GM21723 (cell line): ENCODE measurements at regions not wholly inside any gene's neighbourhood (a gene's known extent, or its start where the extent isn't known, plus 50 kb on each side); places are given as distances from the start of the nearest gene placed in this dataset.
"Not testable (repeated sequence)": the region's sequence is repeated elsewhere in the genome, so short reads cannot be mapped to it uniquely, and the experiment has no call there.

Experiments used
- ATAC-seq: cut with Tn5 transposase; IDR thresholded peaks from one replicate; pipeline ENCODE4 v1.9.1; 2021; ENCODE audit warnings: mild to moderate bottlenecking, moderate library complexity; ENCODE audit not compliant: unreplicated experiment

DNA sequence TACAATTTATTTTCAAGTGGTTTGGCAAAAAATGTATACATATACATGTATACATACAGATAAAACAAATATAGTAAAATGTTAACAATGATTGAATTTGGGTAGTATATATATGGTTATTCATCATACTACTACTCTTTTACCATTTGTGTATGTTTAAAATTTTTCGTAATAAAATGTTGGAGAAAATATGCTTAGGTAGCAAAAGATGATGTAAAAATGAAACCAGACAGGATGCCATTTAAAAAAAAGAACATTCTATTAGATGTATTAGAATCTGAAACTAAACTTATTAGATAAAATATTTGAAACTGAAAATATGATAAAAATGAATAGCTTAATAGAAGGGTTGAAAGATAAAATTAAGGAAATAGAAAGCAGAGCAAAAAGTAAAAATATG, 144.9 kb upstream of the FER start:
- no peak for ATAC-seq

DNA sequence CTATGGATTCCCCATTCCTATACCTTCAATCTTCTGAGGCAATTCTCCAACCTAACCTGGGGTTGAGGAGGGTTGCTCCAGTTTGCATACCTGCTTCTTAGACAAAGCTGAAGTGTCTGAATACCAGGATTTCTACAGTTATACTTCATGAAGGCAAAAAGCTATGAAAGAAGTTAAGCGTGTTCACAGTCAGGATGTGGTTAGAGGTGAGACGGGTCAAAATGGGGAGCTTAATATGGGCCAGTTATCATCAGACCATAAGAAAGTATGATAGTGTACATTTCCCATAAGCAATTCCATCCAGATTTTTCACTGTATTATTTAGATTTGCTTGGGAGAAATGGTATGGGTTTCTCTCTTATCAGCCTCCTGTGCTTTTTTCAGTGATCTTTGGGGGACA, 156.9 kb upstream of the FER start:
- ATAC-seq: no peak

DNA sequence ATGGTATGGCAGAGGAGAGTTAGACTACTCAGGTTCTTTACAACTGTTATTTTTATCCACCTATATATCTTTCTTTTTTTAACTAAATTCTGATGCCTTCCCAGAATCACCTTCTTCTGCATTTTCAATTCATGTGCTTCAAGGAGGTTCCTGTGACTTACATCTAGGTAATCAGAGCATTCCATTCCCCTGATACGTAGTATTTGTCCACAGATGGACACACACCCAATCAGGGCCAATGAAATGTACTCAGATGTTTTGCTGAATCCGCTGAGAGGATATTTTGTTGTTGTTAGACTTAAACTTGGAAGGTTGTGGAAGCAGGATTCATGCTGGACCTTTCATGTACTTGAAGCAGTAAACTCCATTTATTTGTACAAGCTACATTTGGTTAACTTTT, 159.4 kb upstream of the FER start:
- no peak for ATAC-seq

DNA sequence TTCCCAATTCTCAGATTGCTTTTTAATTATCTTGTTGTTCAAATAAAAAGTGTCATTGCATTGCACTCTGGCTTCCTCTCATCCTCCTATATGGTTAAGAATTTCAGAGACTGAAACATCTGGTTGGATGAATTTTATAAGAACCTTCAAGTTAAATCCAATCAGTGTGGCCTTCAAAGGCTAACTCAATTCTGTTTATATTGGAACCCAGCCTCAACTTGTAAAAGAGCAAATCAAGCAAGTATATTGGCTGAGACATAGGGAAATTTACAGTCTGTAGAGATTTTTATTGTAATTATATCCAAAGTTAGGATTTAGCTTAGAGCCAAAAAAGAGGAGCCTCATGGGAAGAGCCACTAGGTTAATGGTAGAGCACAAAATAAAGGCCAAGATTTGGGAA, 159.9 kb upstream of the FER start:
- no peak for ATAC-seq

DNA sequence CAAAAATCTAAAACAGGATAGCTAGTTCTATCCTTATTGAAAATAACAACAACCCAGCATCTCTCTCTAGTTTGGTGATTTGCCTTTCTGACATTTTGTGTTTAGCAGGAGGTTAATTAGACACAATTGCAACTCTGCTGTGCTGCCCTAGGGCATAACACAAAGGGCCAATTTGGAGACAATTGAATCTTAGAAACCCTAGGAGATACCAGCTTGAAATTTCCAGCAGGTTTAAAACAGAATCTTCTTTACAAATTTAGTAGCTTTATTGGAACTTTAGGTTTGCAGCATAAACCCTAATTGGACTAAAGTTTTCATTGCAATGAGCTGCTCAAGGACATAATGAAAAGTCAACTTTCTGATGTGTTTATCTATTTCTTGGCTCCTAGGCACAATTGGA, 166.7 kb upstream of the FER start:
- no peak for ATAC-seq

DNA sequence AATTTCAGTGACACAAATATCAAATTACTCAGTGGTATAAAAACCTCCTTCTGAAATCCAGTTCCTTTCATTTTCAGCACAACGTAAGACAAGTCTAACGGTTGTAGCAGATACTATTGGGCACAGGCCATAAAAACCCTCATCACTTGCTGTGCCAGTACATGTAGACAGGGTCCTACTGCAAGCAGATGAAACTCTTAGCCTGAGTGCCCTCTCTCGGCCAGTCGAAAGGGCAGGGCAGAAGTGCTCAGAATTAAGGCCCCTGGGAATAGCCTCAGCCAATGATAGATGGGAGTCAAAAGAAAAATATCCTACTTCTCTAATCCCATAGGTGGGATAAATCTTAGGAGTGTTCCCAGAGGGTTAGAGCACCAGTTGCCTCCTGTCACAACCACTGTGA, 168.5 kb upstream of the FER start:
- no peak for ATAC-seq

DNA sequence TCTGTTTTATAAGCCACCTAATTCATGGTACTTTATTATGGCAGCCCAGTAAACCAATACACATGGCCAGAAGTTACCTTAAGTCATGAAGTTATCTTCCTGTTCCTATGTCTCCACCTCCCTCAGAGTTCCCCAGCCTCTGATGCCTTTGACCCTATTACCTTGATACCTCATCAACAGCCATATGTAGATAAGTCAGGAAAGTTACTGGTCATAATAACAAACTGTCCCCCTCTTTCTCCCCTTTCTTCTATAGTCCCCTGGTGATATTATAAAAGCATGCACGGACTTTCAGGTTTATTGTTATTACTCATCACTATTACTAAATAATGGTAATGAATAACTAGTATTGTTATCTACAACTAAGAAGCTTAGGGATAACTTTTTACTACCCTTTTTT, 168.9 kb upstream of the FER start:
- no peak for ATAC-seq

DNA sequence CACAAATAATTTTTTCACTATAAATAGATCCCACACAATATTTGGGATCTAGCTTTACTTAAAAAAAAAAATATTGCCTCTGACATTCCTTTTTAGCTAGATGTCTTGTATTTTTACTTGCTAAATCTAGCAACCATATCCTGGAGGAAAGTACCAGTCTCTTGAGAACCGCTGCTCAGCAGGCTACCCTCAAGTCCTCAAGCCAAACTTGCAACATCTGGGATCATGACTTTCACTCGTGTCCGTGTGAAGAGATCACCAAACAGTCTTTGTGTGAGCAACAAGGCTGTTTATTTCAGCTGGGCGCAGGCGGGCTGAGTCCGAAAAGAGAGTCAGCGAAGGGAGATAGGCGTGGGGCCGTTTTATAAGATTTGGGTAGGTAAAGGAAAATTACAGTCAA, 180.3 kb upstream of the FER start:
- ATAC-seq: no peak

DNA sequence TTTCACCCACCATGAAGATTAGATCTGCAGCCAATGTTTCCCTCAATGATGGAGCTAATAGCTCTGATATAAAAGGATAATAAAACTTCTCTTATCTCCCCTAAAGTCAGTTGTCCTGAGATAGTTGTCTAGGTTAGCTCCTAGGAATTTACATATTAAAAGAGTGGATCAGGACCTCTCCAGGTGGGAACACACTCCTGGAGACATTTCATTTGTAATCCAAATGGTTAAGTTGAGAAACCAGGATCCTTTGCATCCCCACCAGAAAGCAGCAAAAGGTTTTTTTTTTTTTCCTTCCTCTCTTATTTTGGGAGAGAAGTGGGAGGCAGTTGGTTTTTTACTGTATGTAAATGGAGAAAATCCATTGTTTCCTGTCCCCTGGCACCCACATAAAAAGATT, 182.5 kb upstream of the FBXL17 start:
- ATAC-seq: no peak

DNA sequence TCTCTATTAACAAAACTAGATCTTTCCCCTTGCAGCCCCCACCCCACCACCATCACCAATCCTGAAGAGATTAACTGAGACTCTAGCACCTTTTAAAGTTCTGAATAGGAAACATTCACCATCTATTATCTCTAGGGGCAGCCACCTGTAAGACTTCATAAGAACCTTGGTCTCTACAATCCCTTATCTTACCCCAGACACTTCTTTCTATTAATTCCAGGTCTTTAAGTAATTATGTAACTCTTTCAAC, 180.2 kb upstream of the FBXL17 start:
- no peak for ATAC-seq

DNA sequence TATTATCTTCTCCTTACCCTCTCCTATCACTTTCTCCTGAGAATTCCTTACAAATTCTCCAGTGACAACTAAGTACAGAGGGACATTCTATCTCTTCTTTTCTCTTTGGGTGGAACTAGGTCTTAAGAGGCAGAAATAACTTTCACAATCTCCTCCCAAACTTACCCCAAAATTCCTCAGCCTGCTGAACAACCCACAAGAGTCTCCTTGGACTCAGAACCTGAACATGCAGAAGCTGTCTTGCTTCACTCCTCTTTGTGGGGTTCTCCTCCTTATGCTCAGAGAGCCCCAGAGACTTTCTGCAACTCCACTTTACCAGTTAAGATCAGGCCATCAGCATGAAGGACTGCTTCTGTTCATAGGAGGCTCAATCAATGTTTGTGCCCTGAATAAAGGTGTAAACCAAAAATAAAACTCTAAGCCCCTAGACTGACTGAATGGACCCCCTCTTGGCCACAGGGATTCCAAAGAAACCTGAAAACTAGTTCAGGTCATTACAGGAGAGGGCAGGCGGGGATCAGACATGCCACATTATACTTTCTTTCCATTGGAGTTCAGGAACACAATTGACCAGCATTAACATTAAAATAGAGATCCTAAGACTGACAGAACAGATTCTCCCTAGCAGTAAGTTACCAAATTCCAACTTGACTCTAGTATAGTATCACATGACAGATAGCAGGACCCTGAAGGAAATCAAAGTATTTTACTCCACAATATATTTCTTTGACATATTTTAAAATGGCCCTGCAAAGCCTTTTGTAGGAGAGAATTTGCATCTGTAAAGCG, 179.7 kb upstream of the FBXL17 start:
- ATAC-seq: no peak

DNA sequence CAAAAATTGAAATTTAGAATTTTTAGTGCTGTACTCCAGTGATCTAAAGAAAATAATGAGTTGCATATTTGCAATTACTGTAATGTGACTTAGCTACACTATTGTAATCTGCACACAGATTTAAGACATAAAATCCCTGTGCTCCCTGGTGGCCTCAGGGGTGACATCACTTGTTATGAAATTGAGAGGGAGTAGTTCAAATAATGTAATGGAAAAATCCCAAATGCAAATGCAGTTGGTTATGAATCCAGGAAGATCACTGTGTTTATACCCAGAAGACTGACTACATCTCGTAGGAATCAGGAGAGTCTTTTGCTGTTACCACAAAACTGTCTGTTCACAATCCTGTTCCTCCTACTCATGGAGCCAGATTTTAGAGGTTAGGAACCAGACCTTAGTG, 178.7 kb upstream of the FBXL17 start:
- ATAC-seq: no peak

DNA sequence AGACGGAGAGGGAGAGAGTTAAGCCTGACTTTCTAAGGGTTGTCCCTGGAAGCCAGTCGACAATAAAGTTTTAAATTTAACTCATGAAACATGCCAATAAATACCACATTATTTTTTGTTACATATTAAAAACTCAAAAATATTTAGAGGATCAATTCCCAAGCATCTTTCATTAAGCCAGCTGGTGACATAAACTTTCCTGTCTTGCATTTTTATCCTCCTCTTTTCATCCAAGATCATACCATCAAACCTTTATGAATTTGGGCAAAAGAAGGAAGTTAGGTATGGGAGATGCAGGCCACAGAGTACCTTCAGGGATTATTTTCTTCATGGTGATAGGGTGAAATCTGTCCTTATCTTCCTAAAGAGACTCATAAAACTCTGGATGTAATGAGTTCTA, 178.3 kb upstream of the FBXL17 start:
- no peak for ATAC-seq

DNA sequence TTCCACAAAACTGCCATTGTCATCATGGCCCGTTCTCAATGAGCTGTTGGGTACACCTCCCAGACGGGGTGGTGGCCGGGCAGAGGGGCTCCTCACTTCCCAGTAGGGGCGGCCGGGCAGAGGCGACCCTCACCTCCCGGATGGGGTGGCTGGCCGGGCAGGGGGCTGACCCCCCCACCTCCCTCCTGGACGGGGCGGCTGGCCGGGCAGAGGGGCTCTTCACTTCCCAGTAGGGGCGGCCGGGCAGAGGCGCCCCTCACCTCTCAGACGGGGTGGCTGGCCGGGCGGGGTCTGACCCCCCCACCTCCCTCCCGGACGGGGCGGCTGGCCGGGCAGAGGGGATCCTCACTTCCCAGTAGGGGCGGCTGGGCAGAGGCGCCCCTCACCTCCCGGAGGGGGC, 176.9 kb upstream of the FBXL17 start:
- not testable (repeated sequence) for ATAC-seq

DNA sequence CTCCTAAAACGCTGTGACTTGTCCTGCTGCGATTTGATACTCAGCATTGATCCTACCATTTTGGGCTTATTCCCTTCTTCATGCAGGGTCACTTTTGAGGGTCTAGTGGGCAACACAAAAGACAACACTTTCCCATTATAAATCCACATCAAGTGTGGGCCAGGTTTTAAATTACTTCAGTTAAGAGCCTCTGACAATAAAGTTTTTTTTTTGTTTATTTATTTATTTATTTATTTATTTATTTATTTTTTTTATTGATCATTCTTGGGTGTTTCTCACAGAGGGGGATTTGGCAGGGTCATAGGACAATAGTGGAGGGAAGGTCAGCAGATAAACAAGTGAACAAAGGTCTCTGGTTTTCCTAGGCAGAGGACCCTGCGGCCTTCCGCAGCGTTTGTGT, 176.2 kb upstream of the FBXL17 start:
- not testable (repeated sequence) for ATAC-seq

DNA sequence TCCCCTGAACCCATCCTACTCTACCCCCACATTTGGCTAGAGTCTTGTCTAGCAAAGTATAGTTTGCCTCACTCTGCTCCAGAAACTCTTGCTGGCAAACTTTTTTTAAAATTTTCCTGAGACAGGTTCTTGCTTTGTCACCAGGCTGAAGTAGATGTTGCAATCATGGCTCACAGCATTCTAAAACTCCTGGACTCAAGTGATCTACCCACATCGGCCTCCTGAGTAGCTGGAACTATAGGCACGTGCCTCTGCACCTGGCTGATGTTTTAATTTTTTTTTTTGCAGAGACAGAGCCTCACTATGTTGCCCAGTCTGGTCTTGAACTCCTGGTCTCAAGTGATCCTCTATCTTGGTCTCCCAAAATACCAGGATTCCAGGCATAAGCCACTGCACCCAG, 175.8 kb upstream of the FBXL17 start:
- ATAC-seq: no peak

DNA sequence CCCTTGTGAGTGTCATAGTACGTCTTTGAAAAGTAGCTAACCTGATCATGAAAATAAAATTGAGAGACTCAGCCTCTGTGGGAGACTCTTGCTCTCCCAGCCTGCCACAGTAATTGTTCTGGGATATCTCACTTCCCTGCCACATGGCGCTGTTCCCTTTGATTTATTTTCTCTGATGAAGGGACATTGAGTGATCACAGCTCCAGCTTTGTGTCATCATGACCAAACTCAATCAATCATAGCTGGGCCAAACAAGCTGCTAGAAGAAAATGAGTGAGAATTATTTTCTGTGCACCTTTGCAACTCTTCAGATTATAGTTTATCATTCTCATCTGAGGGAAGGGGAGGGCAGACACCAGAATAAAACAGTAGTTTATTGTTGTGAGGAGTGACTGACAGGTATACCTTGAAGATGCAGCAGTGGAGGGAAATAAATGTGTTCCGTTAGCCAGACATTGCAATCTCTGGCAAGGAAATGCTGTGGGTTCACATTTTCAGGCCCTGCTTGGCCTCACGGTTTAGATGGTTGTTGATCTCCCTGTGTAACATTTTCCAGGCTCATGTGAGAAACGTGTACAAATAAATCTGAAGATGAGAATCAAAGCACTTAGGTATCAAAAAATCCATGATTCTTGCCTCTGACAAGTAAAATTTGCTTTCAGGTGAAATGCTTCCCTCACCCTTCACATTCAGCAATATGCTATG, 174.7 kb upstream of the FBXL17 start:
- no peak for ATAC-seq

DNA sequence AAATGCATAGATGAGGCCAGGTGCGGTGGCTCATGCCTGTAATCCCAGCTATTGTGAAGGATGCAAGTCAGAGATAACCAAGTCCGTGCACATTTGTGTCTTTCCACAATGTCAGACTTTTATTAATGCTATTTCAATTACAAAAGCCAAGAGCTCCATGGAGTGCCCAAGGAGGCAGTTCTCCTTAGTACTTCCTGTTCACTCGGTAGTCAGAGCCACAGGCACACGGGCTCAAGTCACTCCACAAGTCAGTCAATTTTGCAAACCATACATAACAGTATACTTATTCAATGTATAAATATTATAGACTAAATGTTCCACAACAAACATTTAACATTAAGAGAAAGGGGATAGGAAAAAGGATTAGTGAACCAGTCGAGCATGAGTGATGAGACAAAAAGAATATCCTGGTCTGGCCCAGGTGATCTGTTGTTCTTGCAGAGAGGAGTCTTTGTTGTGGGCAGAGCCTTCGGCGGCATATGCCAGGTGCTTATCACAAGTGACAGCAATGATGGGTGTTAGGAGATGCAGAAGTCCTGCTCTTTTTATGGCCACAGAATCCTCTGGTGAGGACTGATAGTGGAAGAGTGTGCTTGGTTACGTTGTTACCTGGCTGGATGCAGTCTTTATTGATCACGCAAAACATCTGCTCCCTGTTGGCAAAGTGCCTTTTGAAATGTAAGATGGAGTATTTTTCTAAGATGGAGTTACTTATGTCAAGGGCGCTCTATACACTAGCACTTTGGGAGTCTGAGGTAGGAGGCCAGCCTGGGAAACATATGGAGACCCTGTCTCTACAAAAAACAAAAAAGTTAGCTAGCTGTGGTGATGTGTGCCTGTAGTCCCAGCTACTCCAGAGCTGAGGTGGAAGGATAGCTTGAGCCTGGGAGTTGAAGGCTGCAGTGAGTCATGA, 167.0 kb upstream of the FBXL17 start:
- ATAC-seq: no peak

DNA sequence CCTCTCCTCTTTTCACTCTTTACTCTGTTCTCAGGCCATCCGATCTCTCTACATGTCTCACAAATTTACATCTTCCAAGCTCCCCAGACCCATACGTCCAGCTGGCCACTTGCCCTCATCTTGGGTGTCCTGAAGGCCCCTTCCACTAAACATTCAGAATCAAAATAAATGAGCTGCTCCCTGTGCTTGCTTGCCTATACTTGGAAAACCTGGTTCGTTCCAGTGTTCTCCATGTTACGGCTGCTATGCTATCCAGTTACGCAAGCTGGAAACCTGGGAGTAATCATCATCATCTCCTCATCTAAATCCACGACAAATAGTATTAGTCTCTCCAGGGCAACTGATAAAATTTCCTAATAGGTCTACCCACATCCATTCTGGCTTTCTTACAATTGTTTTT, 165.0 kb upstream of the FBXL17 start:
- ATAC-seq: no peak

DNA sequence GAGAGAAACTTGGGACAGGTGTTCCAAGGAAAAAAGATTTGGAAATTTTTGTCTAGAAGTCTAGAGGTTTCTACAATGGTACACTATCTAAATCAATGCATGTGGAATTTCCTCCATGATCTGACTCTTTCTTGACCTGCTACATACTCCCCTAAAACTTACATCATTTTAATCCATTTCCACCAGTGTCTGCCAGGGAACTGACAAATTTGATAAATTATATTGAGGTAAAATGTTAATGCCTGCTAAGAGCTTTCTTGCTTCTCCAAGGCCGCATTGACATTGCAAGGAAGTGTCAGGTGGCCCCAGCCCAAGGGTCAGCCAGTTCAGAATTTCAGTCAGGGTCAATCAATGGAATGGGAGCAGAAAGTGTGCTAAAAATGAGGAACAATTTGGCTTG, 163.4 kb upstream of the FBXL17 start:
- no peak for ATAC-seq

DNA sequence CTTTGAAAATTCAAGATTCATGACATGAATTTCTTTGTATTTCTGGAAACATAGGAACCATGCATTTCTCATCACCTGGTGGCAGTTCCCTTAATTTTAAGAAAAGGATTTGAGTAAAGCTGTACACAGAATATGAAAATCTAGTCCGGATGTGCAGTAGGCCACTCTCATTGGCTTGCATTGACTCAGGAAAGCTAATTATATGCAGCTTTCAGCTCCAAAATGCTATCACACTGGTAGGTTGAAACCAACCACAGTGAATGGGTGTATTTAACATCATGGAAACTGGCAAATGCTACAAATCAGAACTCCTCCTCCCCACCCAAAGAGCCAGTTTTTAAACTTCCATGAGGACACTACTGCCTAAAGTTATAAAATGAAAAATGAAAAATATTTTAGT, 161.6 kb upstream of the FBXL17 start:
- peak; percentile 75 for ATAC-seq

DNA sequence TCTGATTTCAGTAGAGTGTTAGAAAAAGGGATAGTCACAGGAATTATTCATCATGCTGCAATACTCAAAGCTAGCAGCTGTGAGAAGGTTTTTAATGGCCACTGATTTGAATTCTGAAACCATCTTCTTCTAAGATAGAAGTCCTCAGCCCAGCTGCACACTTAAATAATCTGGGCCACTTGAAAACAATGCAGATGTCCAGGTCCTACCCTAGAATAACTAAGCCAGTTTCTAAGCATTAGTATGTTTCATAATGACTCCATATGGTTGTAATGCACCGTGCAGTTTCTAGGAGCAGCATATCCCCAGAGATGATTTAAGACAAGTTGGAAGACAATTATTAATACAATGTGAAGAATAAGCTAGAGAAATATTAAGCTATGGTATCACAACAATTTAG, 159.9 kb upstream of the FBXL17 start:
- no peak for ATAC-seq
